Memory B cell (primary cell): ENCODE measurements at regions not wholly inside any gene's neighbourhood (a gene's known extent, or its start where the extent isn't known, plus 50 kb on each side); places are given as distances from the start of the nearest gene placed in this dataset.

Experiments
- ATAC-seq: fragments of 150-1000 bp; cut with Tn5 transposase; 2 replicates; pipeline ENCODE4 v1.10.0; 2021; ENCODE audit warnings: low read depth, mild to moderate bottlenecking, moderate library complexity
- DNase-seq, 2 donors: peaks; one replicate each; pipeline ENCODE4 v3.0.0; 2022; ENCODE audit warnings: low spot score in 2 of 2
- H3K27ac Mint-ChIP-seq: one replicate; pipeline ENCODE4 v1.8.0; 2022; ENCODE audit warnings: mild to moderate bottlenecking, moderate library complexity, mixed read lengths
- H3K27me3 Mint-ChIP-seq: one replicate; pipeline ENCODE4 v1.8.0; 2022; ENCODE audit warnings: mixed read lengths
- H3K36me3 Mint-ChIP-seq: one replicate; pipeline ENCODE4 v1.8.0; 2022; ENCODE audit warnings: mild to moderate bottlenecking, mixed read lengths
- H3K4me1 Mint-ChIP-seq: one replicate; pipeline ENCODE4 v1.8.0; 2022; ENCODE audit warnings: mixed read lengths
- H3K4me3 Mint-ChIP-seq: one replicate; pipeline ENCODE4 v1.8.0; 2022; ENCODE audit warnings: mild to moderate bottlenecking, moderate library complexity, mixed read lengths
- H3K9me3 Mint-ChIP-seq: one replicate; pipeline ENCODE4 v1.8.0; 2022; ENCODE audit warnings: mixed read lengths

DNA sequence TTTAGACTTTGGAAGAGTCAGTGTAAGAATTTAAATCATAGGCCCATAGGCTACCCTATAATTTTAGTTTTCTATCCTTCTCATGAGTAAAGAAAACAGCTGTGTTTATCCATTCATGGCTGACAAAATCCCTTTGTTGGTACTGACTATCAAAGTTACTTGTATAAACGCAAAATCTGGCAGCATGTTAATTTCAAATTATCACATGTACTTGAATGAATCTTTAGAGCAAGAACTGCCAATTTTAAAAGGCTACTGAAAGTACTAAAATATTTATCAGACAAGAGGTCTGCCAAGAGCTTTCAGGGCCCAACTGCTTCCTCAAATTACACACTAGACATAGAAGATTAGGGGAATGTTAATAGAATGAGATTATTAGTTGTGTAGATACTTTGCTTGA, 66.6 kb downstream of the MYL12B start:
- Mint-ChIP-seq H3K9me3 (no peaks in the 10 kb centered on the region), H3K27ac (no peak overlapping the region), H3K4me1 (peaks cover 4% of the 10 kb centered on the region), H3K4me3 (no peak overlapping the region), H3K27me3 (no peaks in the 10 kb centered on the region), H3K36me3 (no peaks in the 10 kb centered on the region)
- no peak for ATAC-seq
- no peak for DNase-seq

DNA sequence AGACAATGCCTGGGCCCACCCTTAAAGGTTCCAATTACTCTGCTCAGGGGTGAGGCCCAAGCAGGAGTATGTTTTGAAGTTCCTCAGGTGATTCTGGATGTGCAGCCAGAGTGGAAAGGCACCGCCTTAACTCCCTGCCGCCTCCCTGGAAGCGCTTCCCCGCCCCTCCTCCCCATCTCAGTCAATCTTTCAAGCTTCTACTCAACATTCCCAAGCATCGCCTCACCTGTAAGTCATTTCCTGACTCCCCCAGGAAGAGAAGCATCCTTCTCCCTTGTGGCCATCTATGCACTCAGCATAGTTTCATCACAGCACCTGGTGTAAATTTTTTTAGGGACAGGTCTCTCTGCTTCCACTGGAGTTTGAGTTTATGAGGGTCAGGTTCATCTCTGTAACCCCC, 67.5 kb downstream of the MYL12B start:
- peaks cover 2% of the 10 kb centered on the region for H3K36me3 Mint-ChIP-seq
- no peak for DNase-seq
- H3K9me3 Mint-ChIP-seq, result no peaks in the 10 kb centered on the region
- H3K4me3 Mint-ChIP-seq, result no peak overlapping the region
- H3K27ac Mint-ChIP-seq, result no peak overlapping the region
- H3K4me1 Mint-ChIP-seq, result no peaks in the 10 kb centered on the region
- H3K27me3 Mint-ChIP-seq, result peaks cover 1% of the 10 kb centered on the region
- no peak for ATAC-seq

DNA sequence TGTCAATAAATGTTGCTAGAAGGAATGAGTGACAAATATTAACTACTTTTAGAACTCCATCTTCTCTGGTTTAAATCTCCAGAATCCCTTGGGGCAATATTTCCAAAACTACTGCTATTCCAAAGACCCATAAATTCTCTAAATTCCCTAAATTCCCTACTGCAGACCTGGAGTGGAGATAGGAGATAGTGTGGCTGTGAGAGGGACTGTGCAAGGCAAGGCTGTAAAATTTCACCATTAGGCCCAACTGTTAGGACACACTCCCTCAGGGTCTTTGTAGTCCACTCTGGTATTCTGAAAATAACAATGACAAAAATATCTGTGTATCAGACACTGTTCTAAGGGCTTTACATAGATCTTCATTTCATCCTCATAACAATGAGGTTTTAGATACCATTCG, 67.9 kb downstream of the MYL12B start:
- Mint-ChIP-seq H3K27ac (no peak overlapping the region), H3K27me3 (peaks cover 1% of the 10 kb centered on the region), H3K4me1 (no peaks in the 10 kb centered on the region), H3K36me3 (peaks cover 2% of the 10 kb centered on the region), H3K4me3 (no peak overlapping the region), H3K9me3 (no peaks in the 10 kb centered on the region)
- ATAC-seq (no peak), DNase-seq (no peak)

DNA sequence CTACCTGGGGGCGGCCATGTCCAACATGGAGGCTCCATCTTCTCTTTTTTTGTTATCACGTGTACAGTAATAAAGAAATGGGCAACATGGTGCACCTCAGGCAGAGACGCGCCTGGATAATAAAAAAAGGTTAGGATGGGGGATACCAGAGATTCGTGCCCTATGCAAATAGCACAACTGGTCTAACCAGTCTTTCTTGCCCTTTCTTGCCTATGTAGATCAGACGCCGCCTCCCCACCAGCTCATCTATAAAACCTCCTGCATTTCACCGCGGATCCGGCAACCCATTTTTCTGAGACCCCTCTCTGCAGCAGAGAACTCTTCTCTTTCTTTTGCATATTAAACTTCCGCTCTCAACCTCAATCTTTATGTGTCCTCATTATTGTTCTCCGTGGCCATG, 68.7 kb downstream of the MYL12B start:
- Mint-ChIP-seq H3K27ac (no peak overlapping the region), H3K4me3 (no peak overlapping the region), H3K27me3 (peaks cover 1% of the 10 kb centered on the region), H3K36me3 (peaks cover 2% of the 10 kb centered on the region), H3K4me1 (no peaks in the 10 kb centered on the region), H3K9me3 (no peaks in the 10 kb centered on the region)
- ATAC-seq (no peak), DNase-seq (no peak)

DNA sequence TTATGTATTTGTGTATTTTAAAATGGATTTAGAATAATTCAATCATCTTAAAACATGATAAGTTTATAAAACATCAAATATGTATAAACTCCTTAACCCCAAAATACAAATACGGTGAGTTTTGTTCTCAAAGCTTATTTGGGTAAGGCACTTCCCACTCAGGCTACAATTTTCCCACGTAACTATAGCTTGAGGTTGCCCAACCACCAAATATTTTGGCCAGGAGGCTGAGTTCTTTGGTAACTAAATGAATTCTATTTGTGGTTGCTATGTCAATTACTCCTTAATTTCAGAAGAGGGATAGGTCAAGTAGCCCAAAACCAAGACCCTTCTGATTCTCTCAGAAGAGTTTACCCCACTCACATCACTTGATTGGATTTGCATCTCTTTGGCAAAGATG, 70.4 kb downstream of the MYL12B start:
- peaks cover 2% of the 10 kb centered on the region for H3K36me3 Mint-ChIP-seq
- DNase-seq (no peak), ATAC-seq (no peak)
- H3K4me1 Mint-ChIP-seq, result no peaks in the 10 kb centered on the region
- no peaks in the 10 kb centered on the region for H3K9me3 Mint-ChIP-seq
- peaks cover 1% of the 10 kb centered on the region for H3K27me3 Mint-ChIP-seq
- no peak overlapping the region for H3K4me3 Mint-ChIP-seq
- H3K27ac Mint-ChIP-seq, result no peak overlapping the region

DNA sequence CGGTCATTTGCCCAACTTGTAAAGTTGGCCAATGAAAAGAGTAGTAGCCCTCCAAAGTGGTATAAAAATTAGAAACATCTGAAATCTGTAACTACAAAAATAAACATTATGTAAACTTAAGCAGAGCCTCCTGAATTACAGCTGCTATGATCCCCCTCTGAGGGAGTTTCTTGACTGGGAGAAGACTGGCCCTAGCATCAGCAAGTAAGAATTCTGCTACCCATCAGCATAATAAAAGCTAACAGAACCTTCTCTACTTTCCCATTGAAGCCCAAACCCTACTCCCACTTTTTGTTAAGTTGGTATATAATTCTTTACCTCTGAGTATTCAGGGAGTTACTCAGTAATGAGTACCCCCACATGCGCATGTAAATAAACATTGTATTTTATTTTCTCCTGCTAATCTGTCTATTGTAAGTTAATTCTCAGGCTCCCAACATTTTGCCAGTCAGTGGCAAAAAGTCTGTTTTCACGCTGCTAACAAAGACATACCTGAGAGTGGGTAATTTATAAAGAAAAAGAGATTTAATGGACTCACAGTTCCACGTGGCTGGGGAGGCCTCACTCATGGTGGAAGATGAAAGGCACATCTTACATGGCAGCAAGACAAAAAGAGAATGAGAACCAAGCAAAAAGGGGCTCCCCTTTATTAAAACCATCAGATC, 71.3 kb downstream of the MYL12B start:
- Mint-ChIP-seq H3K27me3 (peaks cover 1% of the 10 kb centered on the region), H3K9me3 (no peaks in the 10 kb centered on the region), H3K27ac (no peak overlapping the region), H3K4me3 (no peak overlapping the region), H3K4me1 (no peaks in the 10 kb centered on the region), H3K36me3 (peaks cover 2% of the 10 kb centered on the region)
- ATAC-seq (no peak), DNase-seq (no peak)

DNA sequence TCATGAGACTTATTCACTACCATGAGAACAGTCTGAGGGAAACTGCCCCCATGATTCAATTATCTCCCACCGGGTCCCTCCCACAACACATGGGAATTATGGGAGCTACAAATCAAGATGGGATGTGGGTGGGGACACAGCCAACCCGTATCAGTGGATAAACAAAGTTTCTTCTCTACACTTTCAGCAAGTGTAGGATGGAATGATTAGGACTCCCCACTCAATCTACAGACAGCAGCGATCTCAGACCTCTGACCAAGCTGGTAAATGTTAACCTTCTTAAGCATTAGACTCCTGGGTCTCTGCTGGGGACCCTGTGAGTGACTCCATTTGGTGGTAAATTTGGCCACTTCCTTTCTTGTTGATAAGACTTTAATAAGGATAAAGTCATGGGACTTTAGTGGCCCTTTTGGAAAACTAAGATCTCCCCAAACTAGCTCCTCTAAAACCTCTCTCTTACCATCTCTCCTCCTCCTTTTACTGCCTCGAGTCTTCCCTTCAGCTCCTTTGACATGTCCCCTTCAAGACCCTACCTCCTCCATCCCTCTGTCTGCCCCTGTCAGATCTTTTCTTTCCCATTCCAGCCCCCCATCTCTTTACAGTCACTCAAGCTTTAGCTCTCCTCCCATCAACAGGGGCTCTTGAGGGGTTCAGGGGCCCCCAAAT, 71.9 kb downstream of the MYL12B start:
- no peak for DNase-seq
- no peaks in the 10 kb centered on the region for H3K9me3 Mint-ChIP-seq
- H3K27me3 Mint-ChIP-seq, result peaks cover 1% of the 10 kb centered on the region
- H3K4me3 Mint-ChIP-seq, result no peak overlapping the region
- no peak overlapping the region for H3K27ac Mint-ChIP-seq
- no peak for ATAC-seq
- peaks cover 2% of the 10 kb centered on the region for H3K36me3 Mint-ChIP-seq
- H3K4me1 Mint-ChIP-seq, result no peaks in the 10 kb centered on the region

DNA sequence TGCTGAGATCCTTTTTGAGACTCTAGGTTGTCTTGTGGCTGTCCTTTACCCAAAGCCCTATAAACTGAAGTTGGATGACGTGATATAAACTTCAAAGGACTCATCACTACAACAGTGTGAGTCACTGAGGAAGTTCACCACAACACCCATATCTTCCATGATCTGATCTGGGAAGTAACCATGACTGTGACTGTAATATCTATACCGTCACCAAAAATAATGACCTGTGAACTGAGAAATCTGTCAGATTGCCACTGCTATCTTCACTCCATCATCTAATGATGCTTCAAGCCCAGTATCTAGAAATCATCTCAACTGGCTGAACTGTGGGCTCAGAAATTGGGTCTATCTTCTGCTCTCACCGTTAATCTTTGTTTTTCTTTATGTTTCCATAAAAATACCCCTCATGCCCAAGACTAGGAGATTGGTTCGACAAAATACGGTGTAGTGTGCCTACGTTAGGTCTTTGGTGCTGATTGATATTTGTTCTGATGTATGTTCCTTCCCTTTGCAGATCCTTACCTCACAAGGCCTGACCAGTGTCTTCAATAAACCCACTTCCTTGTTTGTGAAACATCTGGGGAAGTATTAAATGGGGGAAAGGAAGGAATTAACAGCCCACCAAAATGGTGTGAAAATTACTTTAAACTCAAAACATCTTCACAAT, 78.2 kb downstream of the MYL12B start:
- DNase-seq, result no peak
- no peaks in the 10 kb centered on the region for H3K36me3 Mint-ChIP-seq
- H3K4me3 Mint-ChIP-seq, result no peak overlapping the region
- no peaks in the 10 kb centered on the region for H3K4me1 Mint-ChIP-seq
- ATAC-seq, result no peak
- peaks cover 2% of the 10 kb centered on the region for H3K27me3 Mint-ChIP-seq
- no peak overlapping the region for H3K27ac Mint-ChIP-seq
- peaks cover 2% of the 10 kb centered on the region for H3K9me3 Mint-ChIP-seq

DNA sequence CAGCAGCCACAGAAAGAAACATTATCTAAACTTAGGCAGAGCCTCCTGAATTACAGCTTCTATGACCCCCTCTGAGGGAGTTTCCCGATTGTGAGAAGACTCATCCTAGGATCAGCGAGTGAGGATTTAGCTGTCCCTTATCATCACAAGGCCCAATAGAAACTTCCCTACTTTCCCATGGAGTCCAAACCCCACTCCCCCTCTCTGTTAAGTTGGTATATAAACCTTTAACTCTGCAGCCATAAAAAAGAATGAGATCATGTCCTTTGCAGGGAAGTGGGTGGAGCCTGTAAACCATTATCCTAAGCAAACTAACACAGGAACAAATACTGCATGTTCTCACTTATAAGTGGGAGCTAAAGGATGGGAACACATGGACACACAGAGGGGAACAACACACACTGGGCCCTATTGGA, 78.8 kb downstream of the MYL12B start:
- Mint-ChIP-seq H3K4me1 (no peaks in the 10 kb centered on the region), H3K27ac (no peak overlapping the region), H3K4me3 (no peak overlapping the region), H3K9me3 (peaks cover 2% of the 10 kb centered on the region), H3K27me3 (peaks cover 2% of the 10 kb centered on the region), H3K36me3 (no peaks in the 10 kb centered on the region)
- DNase-seq (no peak), ATAC-seq (no peak)

DNA sequence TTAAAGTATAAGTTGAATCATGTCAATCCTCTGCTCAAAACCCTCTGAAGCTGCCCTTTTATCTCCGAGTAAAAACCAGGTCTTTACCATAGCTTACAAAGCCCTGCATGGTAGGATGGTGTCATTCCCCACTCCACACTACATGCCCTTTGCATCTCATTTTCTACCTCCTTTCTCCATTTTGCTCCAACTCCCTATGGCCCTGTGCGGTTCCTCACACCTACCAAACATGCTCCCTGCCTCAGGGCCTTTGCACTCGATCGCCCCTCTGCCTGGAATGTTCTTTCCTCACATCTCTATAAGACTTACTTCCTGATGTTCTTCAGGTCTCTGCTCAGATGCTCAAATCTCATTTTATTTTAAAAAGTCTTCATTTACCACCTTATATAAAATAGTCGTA, 80.7 kb downstream of the MYL12B start:
- H3K36me3 Mint-ChIP-seq, result no peaks in the 10 kb centered on the region
- H3K4me1 Mint-ChIP-seq, result no peaks in the 10 kb centered on the region
- ATAC-seq (no peak), DNase-seq (no peak)
- peaks cover 2% of the 10 kb centered on the region for H3K27me3 Mint-ChIP-seq
- no peak overlapping the region for H3K27ac Mint-ChIP-seq
- peaks cover 2% of the 10 kb centered on the region for H3K9me3 Mint-ChIP-seq
- no peak overlapping the region for H3K4me3 Mint-ChIP-seq

DNA sequence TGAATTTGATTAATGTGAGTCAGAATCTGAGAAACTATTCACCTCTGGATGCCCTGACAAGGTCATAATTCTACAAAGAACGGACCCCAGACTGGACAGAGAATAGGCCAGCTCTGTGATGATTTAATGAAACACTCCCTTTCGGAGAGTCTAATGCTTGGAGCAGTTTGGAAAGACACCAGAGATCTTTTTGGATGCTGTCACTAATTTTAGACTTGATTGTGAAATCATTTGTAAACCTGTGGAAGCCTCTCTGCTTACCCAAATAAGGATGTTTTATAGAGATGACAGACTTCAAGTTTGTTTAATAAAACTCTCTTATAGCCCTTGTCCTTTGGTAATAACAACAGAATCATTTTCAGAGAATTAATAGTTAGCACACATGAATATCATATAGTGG, 83.5 kb downstream of the MYL12B start:
- no peak for ATAC-seq
- DNase-seq, result no peak
- no peaks in the 10 kb centered on the region for H3K36me3 Mint-ChIP-seq
- H3K27ac Mint-ChIP-seq, result no peak overlapping the region
- no peak overlapping the region for H3K4me3 Mint-ChIP-seq
- H3K4me1 Mint-ChIP-seq, result no peaks in the 10 kb centered on the region
- no peaks in the 10 kb centered on the region for H3K27me3 Mint-ChIP-seq
- H3K9me3 Mint-ChIP-seq, result peaks cover 2% of the 10 kb centered on the region

DNA sequence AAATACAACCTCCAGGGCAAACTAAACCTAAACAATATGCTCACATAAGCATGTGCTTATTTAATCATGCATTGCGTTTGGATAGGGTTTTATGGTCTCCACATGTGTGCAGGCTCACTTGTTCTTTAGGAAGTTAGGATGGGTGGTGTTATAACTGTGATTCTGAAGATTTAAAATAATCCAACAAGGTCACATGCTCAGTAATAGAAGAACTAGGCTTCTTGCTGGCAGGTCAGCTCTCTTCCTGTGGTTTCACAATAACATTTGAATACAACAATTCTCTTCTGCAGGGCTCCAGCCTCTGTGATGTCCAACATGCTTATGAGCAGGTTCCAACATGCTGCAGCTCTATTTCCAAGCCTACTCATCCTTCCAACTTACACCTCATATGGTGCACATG, 84.0 kb downstream of the MYL12B start:
- ATAC-seq, result no peak
- Mint-ChIP-seq H3K36me3 (no peaks in the 10 kb centered on the region), H3K4me1 (no peaks in the 10 kb centered on the region), H3K4me3 (no peak overlapping the region), H3K9me3 (peaks cover 2% of the 10 kb centered on the region), H3K27ac (no peak overlapping the region), H3K27me3 (no peaks in the 10 kb centered on the region)
- no peak for DNase-seq

DNA sequence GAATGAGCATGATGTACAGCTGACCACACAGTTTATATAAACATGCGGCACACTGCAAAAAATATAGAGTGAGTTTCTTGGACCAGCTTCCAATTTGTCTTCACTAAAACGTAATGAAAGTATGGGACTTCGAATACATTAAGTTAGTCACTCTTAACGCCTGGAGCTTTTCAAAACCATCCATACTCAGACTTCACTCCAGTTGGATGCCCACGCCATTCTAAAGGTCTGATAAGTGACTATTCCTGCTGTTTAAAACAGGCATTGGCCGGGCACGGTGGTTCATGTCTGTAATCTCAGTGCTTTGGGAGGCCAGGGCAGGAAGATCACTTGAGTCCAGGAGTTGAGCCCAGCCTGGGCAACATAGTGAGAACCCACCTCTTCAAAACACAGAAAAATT, 84.6 kb downstream of the MYL12B start:
- H3K27me3 Mint-ChIP-seq, result no peaks in the 10 kb centered on the region
- H3K36me3 Mint-ChIP-seq, result no peaks in the 10 kb centered on the region
- ATAC-seq, result no peak
- no peak for DNase-seq
- peaks cover 2% of the 10 kb centered on the region for H3K9me3 Mint-ChIP-seq
- H3K4me1 Mint-ChIP-seq, result no peaks in the 10 kb centered on the region
- no peak overlapping the region for H3K27ac Mint-ChIP-seq
- H3K4me3 Mint-ChIP-seq, result no peak overlapping the region

DNA sequence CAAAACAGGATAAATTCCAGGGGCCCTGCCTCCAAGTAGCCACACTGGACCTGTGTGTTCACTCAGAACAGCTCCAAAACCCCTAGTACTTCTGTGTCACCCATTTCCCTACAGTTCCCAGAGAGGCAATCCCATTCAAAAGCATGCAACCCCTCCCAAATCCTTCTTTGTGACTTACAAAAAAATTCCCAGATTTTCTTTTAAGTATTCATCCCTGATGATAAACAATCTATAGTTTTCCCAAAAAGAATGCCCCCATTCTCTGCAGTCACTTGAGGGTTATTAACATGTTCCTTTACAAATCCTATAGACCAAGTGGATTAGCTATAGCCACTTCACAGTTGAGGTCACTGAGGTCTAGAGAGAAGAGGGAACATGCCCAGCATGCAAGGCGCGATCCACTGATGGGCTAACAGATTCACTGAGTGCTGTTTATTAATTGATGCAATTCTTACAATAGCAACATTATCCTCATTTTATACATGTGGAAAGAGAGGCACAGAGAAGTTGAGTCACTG, 85.4 kb downstream of the MYL12B start:
- H3K27me3 Mint-ChIP-seq, result no peaks in the 10 kb centered on the region
- ATAC-seq (no peak), DNase-seq (no peak)
- H3K4me1 Mint-ChIP-seq, result no peaks in the 10 kb centered on the region
- no peak overlapping the region for H3K27ac Mint-ChIP-seq
- no peaks in the 10 kb centered on the region for H3K36me3 Mint-ChIP-seq
- H3K4me3 Mint-ChIP-seq, result no peak overlapping the region
- peaks cover 1% of the 10 kb centered on the region for H3K9me3 Mint-ChIP-seq
